ENCODE measurements at regions not wholly inside any gene's neighbourhood (a gene's known extent, or its start where the extent isn't known, plus 50 kb on each side); places are given as distances from the start of the nearest gene placed in this dataset.

DNA sequence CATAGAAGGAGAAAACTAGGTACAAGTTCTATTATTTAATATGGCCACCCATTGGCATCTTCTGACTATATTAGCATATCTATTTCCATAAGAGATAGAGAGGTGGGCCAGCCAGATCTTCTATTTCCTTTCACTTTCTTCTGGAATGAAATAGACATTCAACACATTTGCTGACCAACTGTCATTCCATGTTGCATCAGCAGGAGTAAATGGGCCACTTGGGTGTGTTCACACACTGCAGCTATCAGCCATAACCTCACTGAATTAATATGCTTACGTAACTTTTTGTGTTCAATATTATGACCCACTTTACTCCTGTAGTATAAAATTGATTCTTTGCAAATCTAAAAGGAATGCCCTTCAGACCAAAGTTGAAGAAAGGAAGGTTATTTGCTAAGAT, 106.2 kb upstream of the LGR5 start:
- TF ChIP-seq, protein P1, sequence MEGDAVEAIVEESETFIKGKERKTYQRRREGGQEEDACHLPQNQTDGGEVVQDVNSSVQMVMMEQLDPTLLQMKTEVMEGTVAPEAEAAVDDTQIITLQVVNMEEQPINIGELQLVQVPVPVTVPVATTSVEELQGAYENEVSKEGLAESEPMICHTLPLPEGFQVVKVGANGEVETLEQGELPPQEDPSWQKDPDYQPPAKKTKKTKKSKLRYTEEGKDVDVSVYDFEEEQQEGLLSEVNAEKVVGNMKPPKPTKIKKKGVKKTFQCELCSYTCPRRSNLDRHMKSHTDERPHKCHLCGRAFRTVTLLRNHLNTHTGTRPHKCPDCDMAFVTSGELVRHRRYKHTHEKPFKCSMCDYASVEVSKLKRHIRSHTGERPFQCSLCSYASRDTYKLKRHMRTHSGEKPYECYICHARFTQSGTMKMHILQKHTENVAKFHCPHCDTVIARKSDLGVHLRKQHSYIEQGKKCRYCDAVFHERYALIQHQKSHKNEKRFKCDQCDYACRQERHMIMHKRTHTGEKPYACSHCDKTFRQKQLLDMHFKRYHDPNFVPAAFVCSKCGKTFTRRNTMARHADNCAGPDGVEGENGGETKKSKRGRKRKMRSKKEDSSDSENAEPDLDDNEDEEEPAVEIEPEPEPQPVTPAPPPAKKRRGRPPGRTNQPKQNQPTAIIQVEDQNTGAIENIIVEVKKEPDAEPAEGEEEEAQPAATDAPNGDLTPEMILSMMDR (IDR thresholded peaks at IDR 0.05) = no peak
- TF ChIP-seq POLR2A (IDR thresholded peaks at IDR 0.05) (no peak), POLR2AphosphoS5 (IDR thresholded peaks at IDR 0.05) (no peak)
